ENCODE measurements at regions not wholly inside any gene's neighbourhood (a gene's known extent, or its start where the extent isn't known, plus 50 kb on each side); places are given as distances from the start of the nearest gene placed in this dataset.
"Not testable (repeated sequence)": the region's sequence is repeated elsewhere in the genome, so short reads cannot be mapped to it uniquely, and the experiment has no call there.

DNA sequence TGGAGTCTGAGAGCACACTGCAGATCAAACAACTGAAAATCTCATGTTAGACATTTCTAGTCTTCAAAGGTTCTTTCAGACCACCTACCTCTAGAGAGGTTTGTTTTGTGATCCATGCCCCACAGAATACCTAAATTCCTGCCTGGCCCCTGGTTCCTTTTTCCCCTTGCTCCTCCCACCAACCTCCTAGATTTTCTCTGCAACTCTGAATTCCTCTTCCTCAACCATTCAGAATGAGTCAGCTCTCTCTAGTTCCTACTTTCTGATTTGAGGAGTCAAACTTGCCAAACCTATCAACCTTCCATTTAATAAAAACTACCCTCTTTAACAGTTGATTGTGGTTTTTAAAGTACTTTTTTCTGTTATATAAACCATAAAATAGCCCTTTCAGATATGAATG, 83.2 kb upstream of the ZNF462 start:
- no peak for DNase-seq (ENCODE audit: low spot score)
- H3K36me3 Mint-ChIP-seq (ENCODE audit: low read depth), result no peaks in the 10 kb centered on the region
- H3K4me3 Mint-ChIP-seq, result no peak overlapping the region
- H3K9me3 Mint-ChIP-seq, result no peaks in the 10 kb centered on the region
- no peaks in the 10 kb centered on the region for H3K27me3 Mint-ChIP-seq (ENCODE audit: low read depth)
- no peaks in the 10 kb centered on the region for H3K4me1 Mint-ChIP-seq (ENCODE audit: low read depth)
- no peak overlapping the region for H3K27ac Mint-ChIP-seq

DNA sequence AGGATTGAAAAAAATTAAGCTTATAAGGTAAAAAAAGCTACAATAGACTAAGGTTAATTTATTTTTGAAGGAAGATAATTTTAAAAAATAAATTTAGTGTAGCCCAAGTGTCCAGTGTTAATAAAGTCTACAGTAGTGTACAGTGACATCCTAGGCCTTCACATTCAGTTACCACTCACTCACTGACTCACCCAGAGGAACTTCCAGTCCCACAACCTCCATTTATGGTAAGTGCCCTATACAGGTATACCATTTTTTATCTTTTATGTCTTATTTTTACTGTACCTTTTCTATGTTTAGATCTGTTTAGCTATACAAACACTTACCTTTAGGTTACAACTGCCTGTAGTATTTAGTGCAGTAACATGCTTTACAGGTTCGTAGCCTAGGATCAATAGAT, 79.8 kb upstream of the ZNF462 start:
- Mint-ChIP-seq H3K27ac (no peak overlapping the region), H3K4me1 (ENCODE audit: low read depth) (no peaks in the 10 kb centered on the region), H3K27me3 (ENCODE audit: low read depth) (no peaks in the 10 kb centered on the region), H3K9me3 (no peaks in the 10 kb centered on the region), H3K4me3 (no peak overlapping the region), H3K36me3 (ENCODE audit: low read depth) (no peaks in the 10 kb centered on the region)
- DNase-seq (ENCODE audit: low spot score), result no peak

DNA sequence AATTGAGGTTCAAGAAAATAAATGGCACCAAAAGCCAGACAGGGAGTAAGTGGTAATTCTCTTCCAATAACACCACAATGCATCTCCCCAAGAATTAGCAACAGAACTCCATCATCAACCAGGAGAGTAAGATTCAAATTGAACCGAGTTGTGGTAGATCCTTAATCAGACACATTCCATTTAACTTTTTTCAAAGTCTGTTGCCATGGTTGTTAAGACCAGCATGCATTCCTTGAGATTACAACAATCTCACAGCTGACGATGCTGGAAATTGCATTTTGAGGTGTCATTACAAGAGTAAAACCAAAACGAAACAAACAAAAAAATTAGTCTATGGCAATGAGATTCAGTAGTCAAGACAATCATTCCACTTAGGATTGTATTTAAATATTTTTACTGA, 78.9 kb upstream of the ZNF462 start:
- Mint-ChIP-seq H3K27me3 (ENCODE audit: low read depth) (no peaks in the 10 kb centered on the region), H3K4me3 (no peak overlapping the region), H3K9me3 (no peaks in the 10 kb centered on the region), H3K27ac (no peak overlapping the region), H3K4me1 (ENCODE audit: low read depth) (no peaks in the 10 kb centered on the region), H3K36me3 (ENCODE audit: low read depth) (no peaks in the 10 kb centered on the region)
- DNase-seq (ENCODE audit: low spot score), result no peak

DNA sequence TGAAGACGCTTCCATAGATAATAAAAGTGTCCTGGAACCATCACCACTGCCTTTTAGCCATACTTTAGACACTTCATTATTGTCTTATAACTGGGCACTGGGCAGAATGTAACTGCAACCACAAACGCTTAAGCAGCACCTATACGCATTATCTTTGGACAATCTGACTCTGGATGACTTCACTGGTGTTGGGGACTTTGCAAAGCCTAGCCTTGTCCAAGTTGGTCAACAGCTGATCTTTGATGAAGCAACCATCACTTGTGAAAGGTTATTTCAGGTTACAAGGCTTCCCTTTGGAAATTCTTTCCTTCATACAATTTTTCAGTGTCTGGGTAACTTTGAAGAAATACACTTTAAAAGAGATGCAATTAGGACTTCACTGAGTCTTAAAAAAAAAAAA, 77.8 kb upstream of the ZNF462 start:
- H3K27ac Mint-ChIP-seq, result no peak overlapping the region
- H3K36me3 Mint-ChIP-seq (ENCODE audit: low read depth), result no peaks in the 10 kb centered on the region
- no peak overlapping the region for H3K4me3 Mint-ChIP-seq
- no peaks in the 10 kb centered on the region for H3K9me3 Mint-ChIP-seq
- DNase-seq (ENCODE audit: low spot score), result no peak
- H3K4me1 Mint-ChIP-seq (ENCODE audit: low read depth), result no peaks in the 10 kb centered on the region
- no peaks in the 10 kb centered on the region for H3K27me3 Mint-ChIP-seq (ENCODE audit: low read depth)

DNA sequence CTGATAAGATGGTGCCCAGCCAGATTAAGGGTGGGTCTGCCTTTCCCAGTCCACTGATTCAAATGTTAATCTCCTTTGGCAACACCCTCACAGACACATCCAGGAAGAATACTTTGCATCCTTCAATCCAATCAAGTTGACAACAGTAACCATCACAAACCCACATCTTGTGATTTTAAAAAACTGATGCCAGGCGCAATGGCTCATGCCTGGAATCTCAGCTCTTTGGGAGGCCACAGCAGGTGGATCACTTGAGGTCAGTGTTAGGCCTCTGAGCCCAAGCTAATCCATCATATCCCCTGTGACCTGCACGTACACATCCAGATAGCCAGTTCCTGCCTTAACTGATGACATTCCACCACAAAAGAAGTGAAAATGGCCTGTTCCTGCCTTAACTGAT, 74.9 kb upstream of the ZNF462 start:
- not testable (repeated sequence) for H3K36me3 Mint-ChIP-seq (ENCODE audit: low read depth); H3K9me3 Mint-ChIP-seq; H3K27me3 Mint-ChIP-seq (ENCODE audit: low read depth)

DNA sequence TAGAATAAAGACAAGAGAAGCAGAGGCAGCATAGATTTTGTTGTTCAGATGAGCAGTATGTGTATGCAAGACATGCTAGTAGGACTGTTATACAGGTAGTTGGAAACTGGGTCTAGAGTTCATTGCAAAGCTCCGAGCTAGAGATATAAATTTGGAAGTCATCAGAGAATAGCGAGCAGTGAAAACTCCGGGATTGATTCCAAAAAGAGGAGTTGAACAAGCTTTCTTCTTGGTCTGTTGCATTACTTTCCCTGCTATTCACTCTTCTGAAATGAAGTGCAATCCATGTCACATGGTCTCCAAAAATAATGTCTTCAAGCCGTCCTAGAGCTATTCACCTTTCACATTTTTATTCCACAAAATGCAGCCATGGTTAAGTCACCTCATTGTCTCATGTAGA, 67.9 kb upstream of the ZNF462 start:
- Mint-ChIP-seq H3K4me3 (no peak overlapping the region), H3K36me3 (ENCODE audit: low read depth) (no peaks in the 10 kb centered on the region), H3K4me1 (ENCODE audit: low read depth) (no peaks in the 10 kb centered on the region), H3K27ac (no peak overlapping the region), H3K9me3 (peaks cover 5% of the 10 kb centered on the region), H3K27me3 (ENCODE audit: low read depth) (no peaks in the 10 kb centered on the region)
- DNase-seq (ENCODE audit: low spot score), result no peak

More for the DNA sequence above, 74.9 kb upstream of the ZNF462 start:
- not testable (repeated sequence) for H3K27ac Mint-ChIP-seq; DNase-seq (ENCODE audit: low spot score); H3K4me1 Mint-ChIP-seq (ENCODE audit: low read depth); H3K4me3 Mint-ChIP-seq

DNA sequence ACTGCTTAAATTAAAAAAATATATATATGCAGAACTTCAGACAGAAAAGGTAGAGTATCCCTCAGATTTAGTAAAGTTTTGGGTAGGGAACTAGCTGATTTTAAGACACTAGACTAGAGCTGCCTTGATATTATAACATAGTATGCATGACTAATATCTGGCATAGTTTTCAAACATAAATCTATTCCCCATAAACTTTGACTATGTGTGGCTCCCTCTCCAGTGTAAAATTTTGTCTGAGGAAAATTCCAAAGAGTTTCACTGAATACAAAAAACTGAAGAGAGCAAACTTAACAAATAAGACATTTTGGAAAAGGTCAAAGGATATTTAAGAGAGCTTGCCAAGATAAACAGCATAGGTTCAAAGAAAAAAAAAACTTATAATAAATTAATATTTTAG, 66.2 kb upstream of the ZNF462 start:
- Mint-ChIP-seq H3K4me1 (ENCODE audit: low read depth) (no peaks in the 10 kb centered on the region), H3K27ac (no peak overlapping the region), H3K4me3 (no peak overlapping the region), H3K9me3 (peaks cover 6% of the 10 kb centered on the region), H3K27me3 (ENCODE audit: low read depth) (no peaks in the 10 kb centered on the region), H3K36me3 (ENCODE audit: low read depth) (no peaks in the 10 kb centered on the region)
- no peak for DNase-seq (ENCODE audit: low spot score)

DNA sequence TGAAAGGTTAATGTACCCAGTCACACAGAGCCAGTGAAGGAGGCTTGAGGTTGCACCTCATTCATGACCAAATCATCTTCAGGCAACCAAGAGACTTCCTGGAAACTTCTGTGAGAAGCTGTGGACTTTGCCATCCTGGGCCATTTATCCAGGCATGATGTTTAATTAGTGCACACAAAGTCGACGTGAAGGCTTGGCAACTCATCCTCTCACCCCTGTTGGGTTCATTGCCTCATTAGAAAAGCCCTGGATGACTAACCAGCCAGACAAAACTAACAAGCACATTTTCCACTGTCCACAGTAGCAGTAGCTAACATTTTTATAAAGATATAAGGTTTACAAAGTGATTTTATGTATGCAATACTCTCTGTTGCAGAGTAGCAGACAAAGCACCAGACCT, 65.7 kb upstream of the ZNF462 start:
- H3K36me3 Mint-ChIP-seq (ENCODE audit: low read depth), result no peaks in the 10 kb centered on the region
- no peak for DNase-seq (ENCODE audit: low spot score)
- H3K9me3 Mint-ChIP-seq, result peaks cover 9% of the 10 kb centered on the region
- no peaks in the 10 kb centered on the region for H3K27me3 Mint-ChIP-seq (ENCODE audit: low read depth)
- no peaks in the 10 kb centered on the region for H3K4me1 Mint-ChIP-seq (ENCODE audit: low read depth)
- no peak overlapping the region for H3K4me3 Mint-ChIP-seq
- H3K27ac Mint-ChIP-seq, result no peak overlapping the region

DNA sequence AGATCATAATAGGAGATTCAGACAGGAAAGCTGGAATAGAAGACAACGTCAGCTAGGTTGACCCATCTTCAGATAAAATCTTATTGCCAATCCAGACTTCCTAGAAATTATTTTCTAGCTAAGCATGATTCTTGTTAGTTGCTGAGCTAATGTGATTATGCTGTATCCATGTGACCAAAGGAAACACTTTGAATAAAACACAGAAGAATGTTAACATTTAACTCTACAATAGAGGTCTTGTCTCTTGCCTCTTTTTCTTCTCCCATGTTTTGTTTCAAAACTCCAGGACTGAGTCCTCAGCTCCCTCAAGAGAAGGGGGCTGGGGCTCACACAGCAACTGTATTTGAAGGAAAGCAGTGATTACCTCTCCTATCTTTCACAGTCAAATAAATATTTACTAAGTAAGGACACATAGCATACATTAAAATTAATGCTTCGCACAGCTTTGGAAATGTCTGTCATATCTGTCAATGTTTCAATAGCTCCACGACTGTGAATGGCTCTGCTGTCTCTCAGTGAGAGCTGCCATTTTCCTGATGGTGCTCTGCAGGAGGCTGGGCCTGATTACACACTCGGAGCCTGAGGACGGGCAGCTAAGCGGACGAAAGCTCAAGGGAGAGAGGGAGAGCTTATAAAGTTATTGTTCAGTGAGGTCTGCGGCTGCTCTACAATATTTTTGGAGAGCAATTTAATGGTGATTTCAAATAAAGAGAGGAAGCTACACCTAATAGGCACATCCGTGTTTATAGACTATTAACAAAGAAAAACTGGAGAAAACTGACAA, 64.8 kb upstream of the ZNF462 start:
- Mint-ChIP-seq H3K4me3 (no peak overlapping the region), H3K27ac (no peak overlapping the region), H3K27me3 (ENCODE audit: low read depth) (no peaks in the 10 kb centered on the region), H3K36me3 (ENCODE audit: low read depth) (no peaks in the 10 kb centered on the region), H3K4me1 (ENCODE audit: low read depth) (no peaks in the 10 kb centered on the region), H3K9me3 (peaks cover 12% of the 10 kb centered on the region)
- no peak for DNase-seq (ENCODE audit: low spot score)

DNA sequence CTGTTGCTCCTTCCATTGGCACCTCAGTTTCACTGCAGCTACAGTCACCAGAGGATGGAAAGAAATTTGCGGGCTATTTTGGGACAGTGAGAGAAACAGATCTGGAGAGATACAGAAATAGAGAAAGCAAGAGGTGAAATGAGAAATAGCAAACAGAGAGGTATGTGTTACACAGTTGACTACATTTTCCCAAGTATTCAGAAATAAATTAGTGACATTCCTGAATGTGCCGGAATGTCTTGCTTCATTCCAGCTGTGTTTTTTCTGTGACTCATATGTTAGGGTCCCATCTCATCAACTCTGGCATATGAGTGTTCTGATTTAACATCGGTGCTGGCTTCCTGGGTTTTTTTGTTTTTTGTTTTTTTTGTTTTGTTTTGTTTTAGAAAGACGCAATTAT, 63.8 kb upstream of the ZNF462 start:
- Mint-ChIP-seq H3K27me3 (ENCODE audit: low read depth) (no peaks in the 10 kb centered on the region), H3K36me3 (ENCODE audit: low read depth) (no peaks in the 10 kb centered on the region), H3K4me3 (no peak overlapping the region), H3K4me1 (ENCODE audit: low read depth) (no peaks in the 10 kb centered on the region), H3K27ac (no peak overlapping the region), H3K9me3 (peaks cover 14% of the 10 kb centered on the region)
- no peak for DNase-seq (ENCODE audit: low spot score)

DNA sequence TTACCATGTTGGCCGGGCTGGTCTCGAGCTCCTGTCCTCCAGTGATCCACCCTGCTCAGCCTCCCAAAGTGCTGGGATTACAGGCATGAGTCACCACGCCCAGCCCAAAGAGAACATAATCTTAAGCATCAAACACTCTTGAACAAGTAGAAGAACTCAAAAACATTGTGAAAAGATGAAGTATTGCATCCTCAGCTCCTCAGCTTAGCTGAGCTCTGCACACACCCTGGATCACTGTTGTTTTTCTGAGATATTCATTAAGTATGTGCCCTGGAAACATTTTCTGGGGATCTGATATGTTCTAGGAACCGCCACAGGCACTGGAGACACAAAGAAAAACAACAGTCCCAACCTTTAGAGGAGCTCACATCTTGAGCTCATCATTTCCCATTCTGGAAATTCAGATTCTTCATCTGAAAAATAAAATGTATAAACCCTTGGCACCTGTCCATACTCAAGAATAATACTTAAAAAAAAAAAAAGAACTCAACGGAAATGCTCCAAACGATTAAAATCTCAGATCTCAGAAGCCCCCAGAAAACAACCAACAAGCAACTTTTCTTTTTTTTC, 62.2 kb upstream of the ZNF462 start:
- H3K4me3 Mint-ChIP-seq, result no peak overlapping the region
- peaks cover 16% of the 10 kb centered on the region for H3K9me3 Mint-ChIP-seq
- H3K4me1 Mint-ChIP-seq (ENCODE audit: low read depth), result no peaks in the 10 kb centered on the region

DNA sequence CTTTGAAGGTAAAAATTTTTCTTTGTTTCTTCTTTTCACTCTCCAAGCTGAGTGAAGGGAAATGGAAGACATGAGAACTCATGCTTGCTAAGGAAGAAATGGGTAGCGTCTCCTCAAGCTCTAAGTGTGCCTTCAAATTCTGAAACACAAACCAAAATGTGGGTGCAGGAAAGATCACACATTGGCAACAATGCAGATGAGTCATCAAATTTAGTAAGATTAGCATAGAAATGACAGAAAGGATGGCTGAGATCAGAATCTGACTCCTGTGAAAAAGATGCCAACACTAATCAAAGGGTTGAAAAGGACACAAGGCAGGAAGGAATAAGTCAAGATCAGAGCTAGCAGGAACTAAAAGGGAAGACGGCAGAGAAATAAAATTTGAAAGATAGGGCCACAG, 61.1 kb upstream of the ZNF462 start:
- no peak overlapping the region for H3K27ac Mint-ChIP-seq
- no peaks in the 10 kb centered on the region for H3K4me1 Mint-ChIP-seq (ENCODE audit: low read depth)
- H3K36me3 Mint-ChIP-seq (ENCODE audit: low read depth), result no peaks in the 10 kb centered on the region
- peaks cover 16% of the 10 kb centered on the region for H3K9me3 Mint-ChIP-seq
- H3K4me3 Mint-ChIP-seq, result no peak overlapping the region
- DNase-seq (ENCODE audit: low spot score), result no peak
- H3K27me3 Mint-ChIP-seq (ENCODE audit: low read depth), result no peaks in the 10 kb centered on the region

More for the DNA sequence above, 62.2 kb upstream of the ZNF462 start:
- DNase-seq (ENCODE audit: low spot score), result no peak
- no peaks in the 10 kb centered on the region for H3K27me3 Mint-ChIP-seq (ENCODE audit: low read depth)
- no peak overlapping the region for H3K27ac Mint-ChIP-seq
- H3K36me3 Mint-ChIP-seq (ENCODE audit: low read depth), result no peaks in the 10 kb centered on the region

Data from T-helper 2 cell treated with Interferon-gamma antibody and Interleukin-4, amounts not matched to agents 5 μg/mL and 100 μg/mL, for 36 hours (primary cell).